NCI-H526 treated with DMSO at 0.1 percent for 48 hours (cell line): ENCODE measurements at regions not wholly inside any gene's neighbourhood (a gene's known extent, or its start where the extent isn't known, plus 50 kb on each side); places are given as distances from the start of the nearest gene placed in this dataset.

Experiments
- DNase-seq: peaks from one replicate; lab custom pipeline; 2025; lab: John Stamatoyannopoulos, UW

DNA sequence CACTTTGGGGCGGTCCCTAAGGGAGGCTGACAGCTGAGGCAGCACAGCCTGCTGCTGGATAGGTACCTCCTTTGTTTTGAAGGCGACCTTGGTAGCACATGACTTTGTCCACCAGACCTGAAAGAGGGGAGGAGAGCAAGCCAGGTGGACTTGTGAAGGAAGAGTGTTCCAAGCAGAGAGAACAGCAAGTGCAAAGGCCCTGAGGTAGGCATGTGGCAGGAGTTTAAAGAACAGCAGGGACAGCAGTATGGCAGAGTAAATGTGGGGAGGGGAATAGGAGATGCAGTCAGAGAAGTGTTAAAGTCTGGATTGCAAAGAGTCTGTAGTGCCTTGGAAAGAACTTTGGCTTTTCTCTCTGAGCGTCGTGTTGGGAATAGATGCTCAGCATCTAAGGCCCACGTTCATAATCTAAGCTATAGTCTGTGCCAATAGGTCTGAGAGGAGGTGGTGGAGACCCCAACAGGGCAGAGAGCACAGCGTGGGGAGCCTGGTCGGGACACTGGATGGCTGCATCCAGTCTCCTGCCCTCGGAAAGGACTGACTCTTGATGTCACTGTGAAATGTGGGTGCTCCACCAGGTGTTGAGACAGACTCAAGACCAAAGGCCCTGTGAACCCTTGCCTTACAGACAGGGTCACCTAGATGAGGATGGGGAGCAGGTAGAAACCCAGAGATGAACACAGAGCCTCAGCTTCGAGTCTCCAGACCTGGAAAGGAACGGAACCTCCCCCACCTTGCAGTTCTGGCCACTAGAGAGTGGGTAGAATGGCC is 242.1 kb upstream of the PWP1 start:
- DNase-seq = no peak

DNA sequence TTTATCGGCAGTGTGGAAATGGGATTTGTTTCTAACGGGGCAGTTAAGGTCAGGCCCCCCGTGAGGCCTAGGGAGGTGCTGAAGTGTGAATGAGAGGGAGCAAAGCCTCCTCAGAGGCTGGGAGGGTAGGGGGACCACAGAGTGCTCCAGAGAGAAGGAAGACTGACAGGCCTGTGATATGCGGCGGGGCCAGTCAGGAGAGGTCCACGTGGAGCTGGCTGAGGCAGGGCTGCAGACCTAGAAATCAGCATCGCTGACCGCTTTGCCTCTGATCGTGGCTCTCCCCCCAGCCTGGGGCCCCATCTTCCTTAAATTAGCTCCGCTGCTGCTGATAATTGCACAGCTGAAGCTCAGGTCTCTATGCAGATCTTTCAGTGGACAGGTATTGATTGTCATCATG is 240.8 kb upstream of the PWP1 start:
- no peak for DNase-seq

DNA sequence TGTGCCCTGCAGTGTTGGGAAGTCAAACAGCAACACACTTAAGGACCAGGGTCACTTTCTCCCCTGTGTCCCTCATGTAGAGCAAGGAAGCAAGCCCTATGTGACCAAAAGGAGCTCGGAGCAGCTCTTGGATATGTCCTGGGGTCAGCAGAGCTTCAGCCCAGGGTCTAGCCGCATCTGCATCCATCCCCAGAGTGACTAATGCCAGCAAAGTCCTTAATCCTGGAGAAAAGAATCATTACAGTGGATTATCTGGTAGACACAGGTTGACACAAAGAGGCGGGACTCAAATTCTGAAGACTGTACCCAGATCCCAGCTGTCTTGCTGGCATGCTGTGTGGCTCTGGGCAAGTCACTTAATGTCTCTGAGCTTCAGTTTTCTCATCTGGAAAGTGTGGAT is 239.1 kb upstream of the PWP1 start:
- DNase-seq = no peak

DNA sequence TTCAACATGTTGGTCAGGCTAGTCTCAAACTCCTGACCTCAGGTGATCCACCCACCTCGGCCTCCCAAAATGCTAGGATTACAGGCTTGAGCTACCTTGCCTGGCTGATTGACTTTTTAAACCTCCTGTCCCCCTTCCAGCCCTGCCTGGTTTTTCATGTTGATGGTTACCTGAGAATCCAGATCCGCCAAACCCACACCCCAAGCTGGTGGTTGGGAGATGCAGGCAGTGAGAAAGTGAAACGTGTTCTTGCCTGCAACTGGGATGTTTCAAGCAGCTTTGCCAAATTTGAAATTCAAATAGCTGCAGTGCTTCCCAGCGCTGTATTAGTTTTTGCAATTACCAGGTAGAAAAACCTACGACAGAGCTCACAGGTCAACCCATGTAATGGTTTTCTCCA is 238.3 kb upstream of the PWP1 start:
- DNase-seq = no peak

DNA sequence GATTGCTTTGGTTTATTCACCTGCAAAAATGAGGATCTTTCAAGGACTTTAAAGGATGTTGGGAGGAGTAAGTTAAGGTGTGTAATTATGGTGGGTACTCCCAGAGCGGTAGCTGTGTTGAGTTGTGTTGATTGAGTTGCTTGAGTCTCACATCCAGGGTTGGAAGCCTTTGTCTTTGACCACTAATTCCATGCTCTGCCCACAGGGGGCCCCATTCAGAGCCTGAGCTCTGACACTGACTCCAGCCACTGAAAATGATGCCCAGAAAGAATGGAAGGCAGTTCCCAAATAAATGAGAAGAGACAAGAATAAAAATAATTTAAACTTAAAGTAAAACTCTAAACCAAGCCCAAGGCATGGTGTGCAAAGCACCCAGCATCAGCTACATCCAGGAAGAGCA is 237.4 kb upstream of the PWP1 start:
- no peak for DNase-seq

DNA sequence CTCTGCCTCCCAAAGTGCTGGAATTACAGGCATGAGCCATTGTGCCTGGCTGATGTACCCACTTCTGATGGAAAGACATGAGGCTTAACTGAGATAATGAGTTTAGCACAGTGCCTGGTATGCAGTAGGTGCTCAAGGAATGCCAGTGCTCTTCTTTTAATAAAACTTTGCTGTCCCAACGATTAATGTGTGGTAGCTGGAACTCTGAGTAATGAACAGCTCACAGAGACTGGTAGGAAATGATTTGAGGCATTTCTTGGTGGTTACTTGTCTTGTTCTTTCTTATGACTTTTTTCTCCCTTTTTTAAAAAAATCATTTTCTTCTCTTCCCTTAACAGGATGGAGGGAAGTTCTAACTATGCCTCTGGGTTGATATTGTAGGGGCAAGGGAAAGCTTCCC is 235.7 kb upstream of the PWP1 start:
- no peak for DNase-seq

DNA sequence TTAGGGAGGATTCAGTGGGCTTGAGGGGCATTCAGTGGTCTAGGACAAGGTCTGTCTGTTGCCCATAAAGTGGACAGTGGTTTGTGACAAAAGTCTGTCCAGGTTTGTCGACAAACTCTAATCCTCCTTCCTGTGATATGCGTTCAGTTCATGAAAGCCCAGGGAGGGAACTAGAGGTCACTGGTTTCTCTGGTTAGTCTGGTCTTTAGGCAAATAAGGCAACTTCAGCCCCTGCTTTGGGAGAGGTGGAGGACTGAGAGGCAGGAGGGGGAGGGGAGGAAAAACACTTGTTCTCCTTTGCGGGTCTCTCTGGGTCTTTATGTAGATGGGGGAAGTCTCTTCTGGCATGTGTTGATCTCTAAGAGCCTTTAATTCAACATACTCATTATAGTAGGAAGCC is 235.1 kb upstream of the PWP1 start:
- peak; percentile 29 for DNase-seq

DNA sequence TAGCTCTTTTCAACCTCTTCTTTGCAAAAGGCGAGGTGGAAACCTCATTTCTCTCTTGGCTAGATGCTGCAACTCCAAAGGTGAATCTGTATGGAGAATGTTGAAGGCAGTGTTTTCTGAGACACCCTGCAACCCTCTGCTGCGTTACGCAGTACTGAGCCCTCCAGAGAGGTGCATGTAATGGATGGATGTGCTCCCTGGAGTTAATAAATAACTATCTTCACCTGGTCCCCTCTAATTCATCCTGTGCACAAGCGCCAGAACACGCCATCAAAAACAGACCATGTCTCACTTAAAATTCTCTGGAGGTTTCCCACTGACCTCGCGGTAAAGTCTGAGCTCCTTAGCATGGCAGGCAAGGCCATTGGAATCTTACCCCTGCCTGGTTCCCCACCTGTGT is 234.4 kb upstream of the PWP1 start:
- no peak for DNase-seq

DNA sequence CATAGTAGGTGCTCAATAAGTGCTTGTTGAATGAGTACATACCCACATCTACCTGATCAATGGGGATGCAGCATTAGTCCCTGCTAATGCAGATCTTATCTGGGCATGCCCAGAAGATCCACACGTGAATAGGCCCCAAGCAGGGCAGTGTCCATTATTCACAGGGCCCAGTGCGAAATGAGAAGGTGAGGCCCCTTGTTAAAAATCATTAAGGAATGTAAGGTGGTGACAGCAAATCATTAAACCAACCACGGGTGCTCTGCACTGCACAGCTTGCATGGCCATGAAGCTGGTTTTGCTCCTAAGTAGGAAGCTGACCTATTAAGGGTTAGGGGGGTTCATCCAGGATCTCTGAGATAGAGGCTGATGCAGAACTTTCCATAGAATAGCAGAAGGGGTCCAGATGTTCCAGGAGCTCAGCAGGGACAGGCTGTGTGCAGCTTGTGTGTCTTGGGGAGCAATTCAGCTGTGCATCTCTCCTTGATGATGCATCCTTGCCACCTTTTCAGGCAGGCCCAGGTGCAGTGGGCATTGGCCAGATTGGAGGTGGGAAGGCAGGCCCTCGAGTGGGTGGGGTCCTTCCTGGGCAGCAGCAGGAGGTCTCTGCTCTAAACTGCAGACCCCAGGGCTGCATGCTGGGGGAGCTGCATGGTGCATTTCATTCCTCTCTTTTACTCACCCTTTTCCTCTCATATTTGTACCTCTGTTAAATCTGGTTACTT is 231.3 kb upstream of the PWP1 start:
- DNase-seq = no peak

DNA sequence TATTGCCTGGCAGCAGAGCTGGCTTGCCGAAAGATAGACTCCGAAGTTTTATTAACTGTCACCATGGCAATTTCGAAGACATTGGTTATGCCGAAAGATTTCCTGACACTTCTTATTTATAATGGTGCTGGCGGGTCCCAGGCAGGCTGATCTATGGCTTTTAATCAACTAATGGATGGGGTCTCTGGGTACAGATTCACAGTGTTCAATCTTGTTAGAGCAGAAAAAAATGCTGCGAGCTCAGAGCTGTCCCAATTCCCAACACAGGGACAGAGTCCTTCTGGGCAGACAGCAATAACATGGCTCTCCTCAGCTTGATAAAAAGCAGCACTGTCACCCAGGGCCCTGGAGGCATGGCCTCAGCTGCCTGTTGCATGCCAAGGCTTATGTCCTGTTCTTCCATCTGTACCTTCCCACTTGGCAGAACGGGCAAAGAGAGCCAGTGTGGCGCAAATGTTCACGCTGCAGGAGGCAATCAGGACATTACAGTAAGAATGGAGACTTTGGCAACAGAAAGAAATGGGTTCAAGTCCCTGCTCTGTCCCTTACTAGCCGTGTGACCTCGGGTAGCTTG is 228.2 kb upstream of the PWP1 start:
- no peak for DNase-seq

DNA sequence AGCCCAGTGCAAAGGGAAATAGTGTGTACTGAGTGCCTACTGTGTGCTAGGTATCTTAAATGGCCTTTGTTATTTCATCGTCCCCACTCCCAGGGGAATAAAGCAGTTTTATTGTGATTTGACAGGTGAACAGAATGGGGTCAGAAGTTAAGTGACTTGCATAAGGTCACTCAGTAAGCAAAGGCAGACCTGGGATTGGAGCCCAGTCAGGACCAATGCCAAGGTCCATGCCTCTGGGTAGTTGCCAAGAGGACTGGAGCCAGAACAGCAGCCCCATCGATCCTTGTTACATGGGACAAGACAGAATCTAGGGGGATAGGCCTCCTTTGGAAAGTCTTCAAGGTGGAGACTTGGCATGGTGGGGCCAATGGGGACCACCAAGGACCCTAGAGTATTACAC is 227.4 kb upstream of the PWP1 start:
- DNase-seq = no peak

DNA sequence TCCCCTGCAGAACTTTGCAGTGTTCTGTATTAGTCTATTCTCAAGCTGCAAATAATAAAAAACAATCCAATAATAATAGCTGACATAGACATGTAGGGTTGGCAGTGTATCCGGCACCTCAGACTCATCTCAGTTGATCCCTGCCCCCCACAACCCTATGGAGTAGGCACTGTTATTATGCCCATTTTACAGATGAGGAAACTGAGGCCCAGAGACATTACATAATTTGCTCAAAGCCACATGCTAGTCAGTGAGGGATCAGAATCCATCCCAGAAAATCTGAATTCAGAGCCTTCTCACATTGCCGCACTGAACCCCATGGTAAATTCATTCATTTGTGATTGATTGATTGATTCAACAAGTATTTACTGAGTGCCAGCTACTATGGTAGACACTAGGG is 226.6 kb upstream of the PWP1 start:
- DNase-seq = no peak

DNA sequence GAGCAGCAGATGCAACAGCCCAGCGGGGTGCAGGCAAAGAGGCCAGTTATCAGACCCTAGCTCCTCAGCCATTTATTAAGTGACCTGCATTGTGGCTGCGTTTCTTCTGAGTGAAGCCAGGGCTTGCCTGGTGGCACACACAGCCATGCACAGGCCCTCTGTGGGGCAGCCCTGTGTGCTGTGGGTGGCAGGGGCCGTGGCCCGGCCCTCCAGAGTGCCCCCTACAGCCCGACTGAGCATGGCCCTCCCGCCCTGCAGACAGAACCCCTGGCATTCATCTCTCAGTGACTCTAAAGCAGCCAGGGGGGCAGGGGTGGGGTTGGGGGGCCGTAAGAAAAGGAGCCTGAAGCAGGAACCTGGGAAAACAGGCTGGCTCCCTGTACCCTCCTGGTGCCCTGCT is 226.0 kb upstream of the PWP1 start:
- no peak for DNase-seq

DNA sequence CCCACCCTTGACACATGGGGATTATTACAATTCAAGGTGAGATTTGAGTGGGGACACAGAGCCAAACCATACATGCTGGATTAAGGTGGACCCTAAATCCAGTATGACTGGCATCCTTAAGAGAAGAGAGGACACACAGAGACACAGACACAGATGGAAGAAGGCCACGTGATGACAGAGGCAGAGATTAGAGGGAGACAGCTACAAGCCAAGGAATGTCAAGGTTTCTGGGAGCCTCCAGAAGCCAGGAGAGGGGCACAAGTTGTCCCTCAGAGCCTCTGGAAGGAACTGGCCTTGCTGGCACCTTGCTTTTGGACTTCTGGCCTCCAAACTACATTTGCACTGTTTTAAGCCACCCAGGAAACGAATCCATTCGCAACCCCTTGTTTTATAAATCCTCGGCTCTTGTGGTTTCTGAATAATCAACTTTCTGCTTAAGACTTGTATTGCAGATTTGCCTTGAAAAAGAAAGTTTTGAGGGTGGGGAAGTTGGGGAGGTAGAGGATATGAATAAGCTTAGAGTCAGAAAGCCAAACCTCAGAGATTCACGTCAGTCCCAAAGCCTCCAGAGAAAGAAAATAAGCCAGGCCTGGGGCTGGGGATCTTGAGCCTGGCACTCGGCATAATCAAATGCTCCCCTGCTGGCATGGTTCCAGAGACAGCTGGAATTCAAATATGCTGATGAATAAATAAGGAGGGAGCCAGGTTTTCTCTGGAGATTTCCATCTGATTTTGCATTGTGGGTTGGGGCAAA is 224.2 kb upstream of the PWP1 start:
- peak; percentile 64 for DNase-seq

DNA sequence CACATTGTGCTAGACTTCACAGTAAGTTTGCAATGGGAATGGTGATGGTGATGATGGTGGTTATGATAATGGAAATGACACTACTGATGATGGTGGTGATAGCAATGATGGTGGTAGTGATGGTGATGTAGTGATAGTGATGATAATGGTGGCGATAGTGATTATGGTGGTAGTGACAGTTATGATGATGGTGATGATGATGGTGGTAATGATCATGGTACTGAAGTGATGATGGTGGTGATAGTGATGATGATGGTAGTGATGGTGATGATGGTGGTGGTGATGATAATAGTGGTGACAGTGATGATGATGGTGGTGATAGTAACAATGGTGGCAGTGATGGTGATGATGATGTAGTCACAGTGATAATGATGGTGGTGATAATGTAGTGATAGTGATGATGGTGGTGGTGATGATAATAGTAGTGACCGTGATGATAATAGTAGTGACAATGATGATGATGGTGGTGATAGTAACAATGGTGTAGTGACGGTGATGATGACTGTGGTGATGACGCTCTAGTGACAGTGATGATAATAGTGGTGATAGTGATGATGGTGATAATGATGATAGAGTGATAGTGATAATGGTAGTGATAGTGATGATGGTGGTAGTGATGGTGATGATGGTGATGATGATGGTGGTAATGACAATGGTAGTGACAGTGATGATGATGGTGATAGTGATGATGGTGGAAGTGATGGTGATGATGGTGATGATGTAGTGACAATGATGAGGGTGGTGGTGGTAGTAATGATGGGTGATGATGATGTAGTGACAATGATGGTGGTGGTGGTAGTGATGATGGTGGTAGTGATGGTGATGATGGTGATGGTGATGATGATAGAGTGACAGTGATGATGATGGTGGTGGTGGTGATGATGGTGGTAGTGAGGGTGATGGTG is 222.9 kb upstream of the PWP1 start:
- no peak for DNase-seq

DNA sequence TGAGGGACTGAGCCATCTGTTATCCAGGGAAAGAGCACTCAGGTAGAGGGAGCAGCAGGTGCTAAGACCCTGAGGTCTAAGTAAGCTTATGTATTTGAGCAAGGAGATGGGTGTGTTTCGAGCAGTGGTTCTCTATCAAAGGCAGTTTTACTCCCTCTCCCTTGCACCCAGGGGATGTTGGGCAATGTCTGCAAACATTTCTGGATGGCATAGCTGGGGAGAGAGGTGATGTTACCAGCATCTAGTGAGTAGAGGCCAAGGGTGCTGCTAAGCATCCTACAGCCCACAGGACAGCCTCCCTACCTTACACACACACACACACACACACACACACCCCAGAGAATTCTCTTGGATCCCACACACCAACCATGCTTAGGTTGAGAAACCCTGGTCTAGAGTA is 221.0 kb upstream of the PWP1 start:
- DNase-seq = no peak

DNA sequence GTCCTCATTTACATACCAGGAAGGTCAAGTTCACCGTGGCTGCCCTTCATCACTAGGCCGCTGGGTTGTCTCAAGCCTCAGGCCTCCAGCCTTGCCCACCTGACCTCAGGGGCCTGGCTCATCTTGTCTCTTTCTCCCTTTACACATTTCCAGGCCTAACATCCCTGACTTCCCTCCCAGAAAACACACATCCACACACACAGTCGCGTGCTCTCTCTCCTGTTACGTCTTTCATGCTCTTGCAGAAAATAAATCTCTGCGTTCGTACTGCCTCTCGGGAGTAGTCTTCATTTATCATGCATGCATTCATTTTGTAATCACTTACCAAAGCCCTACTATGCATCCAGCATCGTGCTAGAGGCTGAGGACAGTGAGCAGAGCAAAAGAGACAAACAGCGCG is 220.0 kb upstream of the PWP1 start:
- no peak for DNase-seq

DNA sequence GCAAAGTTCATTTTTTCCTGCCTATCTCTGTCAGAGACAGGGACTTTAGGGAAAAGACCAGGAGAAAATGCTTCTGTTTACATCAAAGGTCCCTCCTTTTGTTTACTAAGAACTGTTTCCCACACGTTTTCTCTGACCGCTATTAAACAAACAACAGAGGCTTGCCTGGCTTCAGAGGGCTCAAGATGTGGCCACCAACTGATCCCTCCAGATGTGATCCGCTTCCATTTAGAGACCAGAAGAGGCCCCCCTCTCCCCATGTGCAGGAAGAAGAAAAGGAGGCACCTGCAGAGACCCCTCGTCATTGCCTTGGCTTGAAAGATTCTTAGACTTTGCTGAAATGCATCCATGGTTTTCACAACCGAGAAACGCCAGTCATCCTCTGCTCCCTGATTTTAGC is 217.9 kb upstream of the PWP1 start:
- no peak for DNase-seq

DNA sequence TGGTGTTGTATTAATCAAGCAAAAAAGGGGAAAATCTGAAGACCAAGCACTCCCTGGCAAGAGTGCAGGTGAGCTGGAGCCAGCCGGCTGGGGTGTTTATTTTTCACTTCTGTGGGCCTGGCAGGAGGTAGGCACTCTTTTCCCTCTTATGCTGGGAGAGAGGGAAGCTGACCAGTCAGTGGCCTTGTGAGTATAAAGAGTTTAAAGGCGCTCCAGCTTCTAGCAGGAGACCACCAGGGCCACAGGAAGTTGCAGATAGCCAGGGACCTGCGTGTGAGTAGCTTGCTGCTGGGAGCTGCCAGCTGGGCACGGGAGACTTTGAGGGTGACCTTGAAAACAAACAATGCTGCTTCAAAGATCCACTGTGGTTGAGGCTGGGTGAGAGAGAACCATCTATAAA is 217.4 kb upstream of the PWP1 start:
- no peak for DNase-seq

DNA sequence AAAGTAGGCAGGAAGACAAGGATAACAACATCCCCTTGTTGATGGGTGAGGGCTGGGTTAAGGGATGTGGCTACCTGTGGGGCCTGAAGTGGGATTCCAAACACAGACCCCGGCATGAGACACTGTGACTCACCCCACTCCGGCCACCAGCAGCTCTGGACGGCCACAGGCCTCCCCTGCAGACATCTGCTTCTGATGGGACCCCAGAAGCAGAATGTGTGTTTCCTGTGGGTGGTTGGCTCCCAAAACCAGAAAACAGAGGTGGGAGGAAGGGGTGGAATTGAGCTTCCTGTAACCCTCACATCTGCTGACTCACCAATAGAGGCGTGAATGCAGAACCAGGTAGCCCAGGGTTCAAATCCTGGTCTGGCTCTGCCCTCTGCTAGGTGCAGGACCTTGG is 216.6 kb upstream of the PWP1 start:
- DNase-seq = no peak

DNA sequence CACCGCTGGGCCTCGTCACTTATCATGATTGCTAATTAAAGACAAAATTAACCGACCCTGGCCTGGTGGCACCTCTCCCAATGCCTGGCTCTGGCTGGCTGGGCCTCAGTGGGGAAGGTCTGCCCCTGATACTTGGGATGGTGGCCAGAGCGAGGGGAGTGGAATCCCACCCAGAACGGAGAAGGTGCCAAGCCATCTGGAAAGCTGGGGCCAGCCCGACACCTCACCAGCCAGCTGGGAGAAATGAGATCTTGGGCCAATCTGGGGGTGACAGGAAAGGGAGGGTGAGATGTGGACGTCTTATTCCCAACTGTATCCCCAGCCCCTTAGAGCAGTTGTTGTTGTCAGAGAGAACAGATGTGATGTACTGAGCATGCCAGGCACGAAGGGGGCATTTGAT is 215.0 kb upstream of the PWP1 start:
- no peak for DNase-seq

DNA sequence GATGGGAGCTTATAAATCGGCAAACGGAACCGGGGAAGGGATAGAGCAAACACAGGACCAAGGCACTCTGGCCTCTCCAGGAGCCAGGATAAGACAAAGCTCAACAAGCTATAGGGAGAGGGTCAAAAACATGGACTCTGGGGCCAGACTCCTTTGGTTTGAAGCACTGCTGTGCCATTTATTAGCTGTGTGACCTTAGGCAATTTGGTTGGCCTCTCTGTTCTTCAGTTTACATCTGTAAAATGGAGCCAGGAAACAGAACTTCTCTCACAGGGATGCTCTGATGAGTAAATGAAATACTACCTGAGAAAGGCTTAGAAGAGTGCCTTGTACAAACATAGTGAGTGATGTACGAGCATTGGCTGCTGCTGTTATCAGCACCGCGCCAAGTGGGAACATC is 213.3 kb upstream of the PWP1 start:
- no peak for DNase-seq
